HG03439 (cell line): ENCODE measurements at regions not wholly inside any gene's neighbourhood (a gene's known extent, or its start where the extent isn't known, plus 50 kb on each side); places are given as distances from the start of the nearest gene placed in this dataset.

Experiments used
- ATAC-seq: cut with Tn5 transposase; IDR thresholded peaks from one replicate; pipeline ENCODE4 v1.9.1; 2021; ENCODE audit warnings: mild to moderate bottlenecking, moderate library complexity; ENCODE audit not compliant: unreplicated experiment

DNA sequence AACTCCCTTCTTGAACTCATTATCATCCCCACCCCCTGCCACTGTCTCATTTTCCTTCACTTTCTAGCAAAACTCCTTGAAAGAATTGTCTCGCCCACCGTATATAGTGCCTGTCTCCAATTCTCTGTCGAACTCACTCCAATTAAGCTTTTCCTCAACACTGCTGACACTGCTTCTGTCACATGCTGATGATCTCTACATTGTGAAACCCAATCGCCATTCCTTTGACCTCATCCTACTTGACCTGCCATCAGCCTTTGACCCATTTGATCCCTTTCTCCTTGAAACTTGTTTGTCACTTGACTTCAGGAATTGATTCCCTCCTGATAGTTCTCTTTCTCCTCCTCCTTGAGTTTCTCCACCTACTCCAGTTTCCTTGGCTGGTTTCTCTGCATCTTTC, 54.8 kb downstream of the CCDC71L start:
- no peak for ATAC-seq

DNA sequence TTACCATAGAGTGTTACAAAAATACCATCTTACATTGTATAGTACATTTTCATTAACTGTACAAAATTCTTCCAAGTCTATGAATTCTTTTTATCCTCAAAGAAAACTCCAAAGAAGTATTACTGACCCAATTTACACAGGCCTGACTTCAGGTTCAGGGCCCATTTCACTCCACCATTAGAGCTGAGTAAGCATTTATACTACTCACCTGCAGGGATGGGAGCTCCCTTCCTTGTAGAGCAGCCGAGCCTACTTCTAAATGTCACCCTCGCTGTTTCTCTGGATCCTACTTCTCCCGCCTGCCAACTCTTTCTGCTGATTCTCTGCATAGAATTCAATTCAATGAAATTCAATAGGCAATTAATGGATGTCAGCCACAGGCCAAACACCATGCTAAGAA, 56.0 kb downstream of the CCDC71L start:
- no peak for ATAC-seq

DNA sequence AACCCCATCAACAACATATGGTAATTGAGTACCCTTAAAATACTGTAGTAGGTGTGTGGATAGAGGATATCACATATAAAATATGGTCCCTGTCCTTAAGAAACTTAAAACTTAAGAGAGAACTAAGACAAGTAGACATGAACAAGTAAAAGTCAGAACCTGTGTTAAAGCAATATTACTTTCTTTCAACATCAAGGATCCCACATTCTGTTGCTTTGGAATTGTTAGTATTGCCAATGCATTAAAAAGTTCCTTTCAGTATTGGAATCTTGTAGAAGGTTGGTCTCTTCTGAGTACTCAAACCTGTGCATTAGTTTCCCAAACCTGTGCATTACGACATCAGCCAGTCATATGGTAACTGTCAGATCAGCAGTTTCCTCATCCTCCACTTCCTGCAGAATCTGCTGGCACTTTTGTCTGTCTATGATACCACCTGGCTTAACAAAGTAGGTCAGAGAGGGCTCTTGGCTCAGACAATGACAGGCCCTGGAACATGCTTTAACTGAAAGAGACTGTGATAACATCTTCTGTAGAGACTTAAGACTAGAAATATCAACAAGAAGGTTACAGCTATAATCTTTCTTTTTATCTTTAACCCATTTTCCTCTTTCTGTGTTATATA, 56.5 kb downstream of the CCDC71L start:
- no peak for ATAC-seq

DNA sequence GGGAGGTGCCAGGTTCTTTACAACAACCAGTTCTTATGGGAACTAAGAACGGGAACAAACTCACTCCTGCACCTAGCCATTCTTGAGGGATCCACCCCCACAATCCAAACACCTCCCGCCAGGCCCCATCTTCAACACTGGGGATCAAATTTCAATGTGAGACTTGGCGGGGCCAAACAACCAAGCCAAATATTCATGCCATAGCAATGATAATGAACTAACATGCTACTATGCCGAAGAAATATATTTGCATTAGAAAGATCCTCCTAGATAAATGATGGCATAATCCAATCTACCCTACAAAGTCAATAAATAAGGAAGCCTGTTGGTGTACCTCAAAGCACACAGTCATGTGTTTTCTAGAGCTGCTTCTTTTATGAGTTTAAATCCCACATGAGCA, 57.6 kb downstream of the CCDC71L start:
- no peak for ATAC-seq

DNA sequence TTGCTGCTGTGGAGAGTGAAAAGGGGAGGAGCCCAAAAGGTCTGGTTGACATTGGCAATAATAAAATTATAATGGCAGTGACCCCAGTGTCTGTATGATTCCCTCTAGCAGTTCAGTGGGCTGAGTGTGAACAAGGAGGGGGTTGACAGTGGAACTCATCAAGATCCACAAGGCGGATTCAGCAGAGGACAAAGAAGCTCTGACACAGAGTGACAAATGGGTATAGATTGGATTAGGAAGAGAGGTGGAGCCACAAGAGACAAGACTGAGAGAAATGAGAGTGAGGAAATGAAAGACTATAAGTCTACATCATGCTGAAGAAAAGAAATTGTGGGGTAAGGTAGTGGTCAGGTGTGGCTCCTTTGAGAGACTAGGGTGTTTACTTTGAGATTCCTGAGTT, 58.9 kb downstream of the CCDC71L start:
- ATAC-seq = no peak

DNA sequence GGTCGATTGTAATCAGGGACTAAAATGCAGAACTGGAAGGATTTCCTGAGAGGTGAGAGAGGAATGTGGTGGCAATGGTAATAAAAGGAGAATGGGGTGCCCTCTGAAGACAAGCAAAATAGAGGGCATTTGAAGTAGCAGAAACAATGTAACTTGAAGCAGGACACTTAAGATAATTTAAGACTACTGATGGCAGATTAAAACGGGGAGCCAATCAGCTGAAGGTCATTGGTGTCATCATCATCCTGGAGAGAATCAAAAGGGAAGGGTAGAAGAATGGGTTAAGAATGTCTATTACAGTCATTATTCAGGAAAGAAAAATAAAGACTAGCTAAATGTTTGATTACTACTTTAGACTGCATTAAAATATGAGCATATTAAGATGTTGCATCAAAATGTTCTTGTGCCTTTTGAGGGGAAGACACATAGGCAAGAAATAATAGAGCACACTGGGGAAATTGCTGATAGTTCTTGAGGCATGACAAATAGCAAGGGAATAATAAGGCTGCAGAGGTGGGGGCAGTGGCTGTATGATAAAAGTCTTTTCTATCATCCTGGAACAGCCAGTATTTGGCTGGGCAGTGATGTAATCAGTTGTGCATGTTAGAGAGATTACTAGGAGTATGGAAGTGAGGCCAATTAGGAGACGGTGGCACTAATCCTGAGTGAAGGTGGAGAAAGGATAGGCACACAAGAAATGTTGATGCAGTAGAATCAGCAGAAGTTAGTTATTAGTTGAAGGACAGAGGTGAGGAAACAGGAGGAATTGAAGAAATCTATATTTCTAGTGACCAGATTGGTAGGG, 60.2 kb downstream of the CCDC71L start:
- no peak for ATAC-seq

DNA sequence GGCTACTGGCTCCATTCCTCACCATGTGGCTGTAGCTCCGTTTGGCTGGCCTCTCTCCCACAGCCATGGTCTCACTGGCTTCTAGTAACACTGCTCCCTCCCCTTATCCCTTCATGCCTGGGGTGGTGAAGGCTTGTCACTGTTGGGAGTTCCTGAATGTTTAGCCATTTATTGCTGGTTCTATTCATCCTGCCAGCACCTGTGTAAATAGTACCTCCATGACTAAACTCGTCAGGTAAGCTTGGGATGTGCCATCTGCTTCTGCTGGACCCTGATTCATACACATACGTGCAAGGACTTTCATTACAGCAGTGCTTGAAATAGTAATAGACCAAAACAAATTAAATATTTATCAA, 61.6 kb downstream of the CCDC71L start:
- no peak for ATAC-seq

DNA sequence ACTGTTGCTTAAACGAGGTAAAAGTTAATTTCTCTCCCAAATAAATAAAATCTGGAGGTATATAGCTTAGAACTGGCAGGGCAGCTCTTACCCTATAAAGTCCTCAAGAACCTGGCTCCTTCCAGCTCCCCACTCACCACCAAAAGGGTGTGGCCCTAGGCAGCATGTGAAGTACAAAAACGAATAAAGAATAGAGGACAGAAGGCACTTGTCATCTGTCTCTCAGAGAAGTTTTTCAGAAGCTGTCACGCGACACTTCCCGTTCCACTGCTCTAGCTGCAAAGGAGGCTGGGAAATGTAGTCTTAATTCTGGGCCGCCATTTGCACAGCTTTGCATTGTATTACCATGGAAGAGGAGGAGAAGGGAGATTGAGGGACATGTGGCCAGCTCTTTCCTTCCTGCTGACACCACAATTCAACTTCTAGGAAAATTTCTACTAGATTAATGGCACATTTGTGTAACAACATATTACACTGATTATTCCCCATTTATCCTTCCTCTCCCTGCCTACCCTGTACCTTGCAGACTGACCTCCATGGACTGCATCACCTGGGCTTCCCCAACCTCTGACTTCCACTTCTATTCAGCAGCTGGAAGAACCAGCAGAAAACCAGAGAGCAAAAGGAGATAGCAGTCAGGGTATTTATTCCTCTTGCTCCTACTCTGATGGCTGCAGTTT, 62.2 kb downstream of the CCDC71L start:
- ATAC-seq = peak; percentile 99

DNA sequence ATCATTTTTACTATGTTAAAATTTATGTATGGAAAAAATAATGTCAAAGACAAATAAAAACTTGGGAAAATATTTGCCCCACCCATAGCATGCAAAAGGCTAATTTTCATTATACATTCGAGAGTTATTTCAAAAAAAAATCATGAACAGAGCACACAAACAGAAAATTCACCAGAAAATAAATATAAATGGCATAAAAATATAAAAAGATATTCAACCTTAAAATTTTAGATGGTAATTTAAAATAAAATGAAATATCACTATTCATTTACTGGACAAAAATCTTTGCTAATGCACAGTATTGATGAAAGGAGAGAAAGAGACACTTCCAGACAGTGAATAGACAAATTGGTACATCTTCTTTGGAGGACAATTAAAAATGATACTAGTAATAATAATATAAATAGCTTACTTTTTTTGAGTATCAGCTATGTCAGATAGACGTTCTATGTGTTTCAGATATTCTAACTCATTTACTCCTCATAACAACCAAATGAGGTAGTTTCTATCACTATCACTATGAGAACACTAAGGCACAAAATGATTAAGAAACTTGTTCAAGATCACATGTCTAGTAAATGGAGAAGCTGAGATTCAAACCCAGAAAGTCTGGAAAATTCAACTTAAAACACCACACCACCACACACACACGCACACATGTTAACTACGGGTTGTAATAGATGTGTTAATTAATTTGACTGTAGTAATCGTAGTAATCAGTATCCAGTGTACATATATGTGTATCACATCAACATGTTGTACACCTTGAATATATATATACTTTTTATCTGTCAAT, 63.0 kb downstream of the CCDC71L start:
- ATAC-seq = no peak

DNA sequence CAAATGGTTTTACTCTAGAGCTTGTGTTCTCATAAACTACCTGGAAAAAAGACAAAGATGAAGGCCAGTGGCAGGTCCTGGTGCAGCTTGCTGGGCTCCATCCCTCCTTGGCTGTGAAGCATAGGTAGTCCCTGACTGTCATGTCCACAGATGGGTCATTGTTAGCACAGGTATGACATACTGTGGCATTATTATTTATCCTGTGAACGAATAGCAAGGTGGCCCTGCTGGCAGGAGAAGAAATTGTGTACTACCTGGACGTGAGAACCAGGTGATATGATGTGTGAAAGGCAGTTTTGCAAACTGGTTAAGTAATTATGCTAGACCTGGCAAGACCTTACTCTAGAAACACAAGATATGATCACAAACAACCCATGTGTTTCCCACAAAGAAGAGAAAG, 63.9 kb downstream of the CCDC71L start:
- no peak for ATAC-seq

DNA sequence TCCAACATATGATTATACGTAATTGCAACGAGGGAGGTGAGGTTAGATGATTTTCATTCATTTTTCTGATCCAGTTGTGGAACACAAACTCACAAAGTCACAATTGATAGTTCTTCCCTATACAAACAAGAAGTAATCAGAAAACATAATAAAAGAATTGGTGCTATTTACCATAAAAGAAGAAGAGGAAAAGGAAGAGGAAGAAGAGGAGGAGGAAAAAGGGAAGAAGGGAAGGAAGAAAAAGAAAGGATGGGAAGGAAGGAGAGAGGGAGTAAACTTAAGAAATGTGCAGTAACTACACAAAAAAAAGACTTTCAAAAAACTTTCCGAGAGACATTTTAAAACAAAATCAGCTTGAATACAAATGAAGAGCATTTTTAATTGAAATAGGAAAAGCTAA, 65.0 kb downstream of the CCDC71L start:
- no peak for ATAC-seq

DNA sequence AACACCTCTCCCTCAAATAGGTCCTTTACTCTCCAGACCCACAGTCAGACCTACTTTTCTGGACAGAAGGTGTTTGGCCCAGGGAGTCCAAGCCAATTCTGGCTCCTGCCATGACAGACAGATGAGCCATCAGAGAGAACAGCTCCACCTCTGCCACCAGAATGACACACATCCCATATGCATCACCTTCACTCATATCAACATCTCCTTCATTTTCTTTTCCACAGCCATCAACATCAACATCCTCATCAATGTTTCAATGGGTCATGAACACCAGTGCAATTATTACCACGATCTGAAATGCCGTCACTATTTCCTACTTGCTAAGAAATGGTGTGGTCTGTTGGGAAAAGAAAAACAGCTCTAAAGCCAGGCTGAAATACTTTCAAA, 67.9 kb downstream of the CCDC71L start:
- no peak for ATAC-seq

DNA sequence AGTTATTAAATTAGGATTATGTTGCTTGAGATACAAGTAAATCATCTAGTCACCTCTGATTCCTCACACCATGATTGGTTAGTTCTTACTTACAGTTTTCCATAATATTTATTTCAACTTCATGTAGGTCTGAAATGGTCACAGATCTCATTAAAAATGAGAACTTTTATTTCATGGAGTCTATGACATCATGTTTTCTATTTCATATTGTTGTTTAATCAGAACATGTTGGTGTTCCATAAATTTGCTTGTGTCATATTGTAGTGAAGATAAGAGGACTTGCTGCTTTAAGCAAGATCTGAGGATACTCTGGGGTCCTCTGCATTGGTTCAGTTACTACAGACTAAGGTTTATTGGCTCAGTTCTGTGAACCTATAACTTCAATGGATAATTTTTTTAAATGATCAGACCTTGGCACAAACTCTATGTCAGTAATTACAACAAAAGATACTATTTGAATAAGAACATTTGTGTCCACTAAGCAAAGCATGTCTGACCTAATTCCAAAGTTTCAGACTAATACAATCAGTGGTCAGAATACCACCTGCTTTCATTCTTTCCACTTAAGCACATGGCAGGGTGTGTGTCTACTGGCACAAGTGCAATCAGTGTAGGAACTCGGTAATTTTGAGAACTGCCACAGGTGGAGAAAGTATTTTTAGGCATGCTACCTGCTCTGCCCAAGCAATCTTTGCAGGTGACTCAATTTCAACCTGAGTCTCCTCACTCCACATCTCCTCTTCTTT, 68.5 kb downstream of the CCDC71L start:
- no peak for ATAC-seq

DNA sequence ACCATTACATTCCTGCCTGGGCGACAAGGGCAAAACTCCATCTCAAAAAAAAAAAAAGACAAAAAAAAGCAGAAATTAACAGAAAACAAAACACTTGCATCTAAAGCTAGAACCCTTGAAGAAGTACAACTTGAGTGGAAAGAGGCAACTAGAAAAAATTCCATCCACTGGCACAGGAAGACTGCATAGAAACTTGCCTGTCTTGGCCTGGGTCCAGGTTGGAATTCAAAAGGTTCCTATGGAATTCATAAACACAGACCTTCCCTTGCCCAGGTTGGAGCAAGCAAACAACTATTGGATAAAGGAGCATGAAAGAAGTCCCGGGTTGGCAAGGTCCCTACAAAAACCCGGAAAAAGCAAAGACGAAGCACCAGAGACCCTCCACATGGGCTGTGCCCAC, 69.8 kb downstream of the CCDC71L start:
- no peak for ATAC-seq

DNA sequence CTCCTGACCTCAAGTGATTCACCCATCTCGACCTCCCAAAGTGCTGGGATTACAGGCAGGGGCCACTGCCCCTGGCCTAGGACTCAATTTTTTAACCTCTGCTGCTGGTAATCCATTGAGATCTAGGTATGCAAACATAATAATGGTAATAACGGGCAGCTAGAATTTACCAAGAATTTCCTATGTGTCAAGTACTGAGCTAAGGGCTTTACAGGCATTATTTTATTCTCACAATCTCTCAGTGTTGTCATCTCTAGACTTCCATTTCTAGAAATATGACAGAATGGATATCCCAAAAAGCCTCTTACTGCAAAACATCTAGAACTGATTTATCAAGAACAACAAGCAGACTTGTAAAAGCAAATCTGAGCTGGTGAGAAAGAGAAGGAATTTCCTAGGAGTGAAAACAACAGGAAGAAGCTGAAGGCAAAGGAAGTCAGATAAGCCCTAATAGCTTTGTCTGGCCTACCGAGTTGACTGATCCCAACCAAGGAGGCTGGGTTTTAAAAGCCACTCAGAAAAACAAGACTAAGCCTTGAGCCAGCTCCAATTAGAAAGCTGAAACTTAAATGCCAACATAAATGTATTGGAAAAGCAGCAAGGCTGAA, 70.6 kb downstream of the CCDC71L start:
- ATAC-seq = no peak

DNA sequence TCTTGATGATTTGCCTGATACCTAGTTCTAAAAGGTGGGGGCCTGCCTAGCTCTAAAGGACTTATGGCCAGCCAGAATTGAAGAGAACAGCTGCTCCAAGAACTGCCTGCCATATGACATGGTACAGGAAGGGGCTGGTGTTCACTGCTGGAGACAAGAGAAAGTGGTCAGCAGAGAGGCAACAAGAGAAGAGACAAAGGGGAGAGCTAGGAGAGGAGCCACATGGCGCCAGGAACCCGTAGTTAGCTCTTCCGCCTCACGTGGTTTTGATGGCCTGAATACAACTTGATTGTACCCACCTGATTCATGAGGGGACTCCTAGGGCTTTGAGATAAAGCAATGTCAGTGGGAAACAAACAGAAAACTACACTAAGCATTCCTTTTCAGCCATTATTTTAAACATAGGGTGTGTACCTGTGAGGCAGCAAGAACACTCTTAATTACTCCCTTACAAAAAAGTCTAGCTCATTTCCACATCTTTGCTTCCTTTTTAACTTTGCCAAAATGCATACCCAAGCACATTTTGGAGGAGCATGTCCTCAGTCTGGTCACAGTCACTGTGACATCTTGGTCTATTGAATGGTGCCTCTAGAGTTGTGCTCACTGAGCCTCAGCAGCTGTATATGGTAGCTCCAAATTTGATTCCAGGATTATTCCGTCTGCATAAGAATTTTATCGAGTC, 71.6 kb downstream of the CCDC71L start:
- no peak for ATAC-seq

DNA sequence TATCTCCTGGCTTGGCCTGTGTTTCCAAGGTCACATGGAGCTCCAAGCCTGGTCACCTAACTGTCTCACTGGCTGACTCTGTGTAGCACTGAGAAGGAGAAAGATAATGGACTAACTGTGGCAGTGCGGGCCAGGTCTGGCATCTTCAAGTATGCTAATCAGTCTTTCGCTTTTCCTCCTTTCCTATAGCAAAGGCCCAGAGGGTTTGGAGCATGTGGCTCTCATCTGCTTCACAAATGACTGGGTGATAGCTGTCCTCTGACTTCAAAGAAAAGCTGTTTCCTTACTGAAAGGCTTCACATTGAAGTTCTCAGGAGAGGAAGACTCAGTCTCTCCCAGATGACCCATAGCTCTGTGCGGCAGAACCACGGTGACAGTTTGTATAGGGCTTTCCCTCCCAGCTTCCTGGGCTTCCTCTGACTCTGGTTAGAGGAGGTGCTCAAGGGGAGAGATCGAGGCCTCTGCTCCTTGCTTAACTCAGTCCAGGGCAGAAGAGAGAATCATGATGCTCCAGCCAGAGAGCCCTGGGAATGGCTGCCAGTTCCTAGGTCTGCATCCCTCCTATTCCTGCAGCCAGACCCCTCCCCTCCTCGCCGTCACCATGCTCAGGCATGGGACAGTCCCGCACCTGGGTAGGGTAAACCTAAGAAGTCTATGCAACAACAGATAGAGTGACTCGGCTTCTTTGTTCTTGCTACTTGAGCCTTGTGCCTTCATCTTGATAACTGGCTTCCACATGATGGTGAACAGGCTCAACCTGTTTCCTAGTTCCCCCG, 72.3 kb downstream of the CCDC71L start:
- no peak for ATAC-seq

DNA sequence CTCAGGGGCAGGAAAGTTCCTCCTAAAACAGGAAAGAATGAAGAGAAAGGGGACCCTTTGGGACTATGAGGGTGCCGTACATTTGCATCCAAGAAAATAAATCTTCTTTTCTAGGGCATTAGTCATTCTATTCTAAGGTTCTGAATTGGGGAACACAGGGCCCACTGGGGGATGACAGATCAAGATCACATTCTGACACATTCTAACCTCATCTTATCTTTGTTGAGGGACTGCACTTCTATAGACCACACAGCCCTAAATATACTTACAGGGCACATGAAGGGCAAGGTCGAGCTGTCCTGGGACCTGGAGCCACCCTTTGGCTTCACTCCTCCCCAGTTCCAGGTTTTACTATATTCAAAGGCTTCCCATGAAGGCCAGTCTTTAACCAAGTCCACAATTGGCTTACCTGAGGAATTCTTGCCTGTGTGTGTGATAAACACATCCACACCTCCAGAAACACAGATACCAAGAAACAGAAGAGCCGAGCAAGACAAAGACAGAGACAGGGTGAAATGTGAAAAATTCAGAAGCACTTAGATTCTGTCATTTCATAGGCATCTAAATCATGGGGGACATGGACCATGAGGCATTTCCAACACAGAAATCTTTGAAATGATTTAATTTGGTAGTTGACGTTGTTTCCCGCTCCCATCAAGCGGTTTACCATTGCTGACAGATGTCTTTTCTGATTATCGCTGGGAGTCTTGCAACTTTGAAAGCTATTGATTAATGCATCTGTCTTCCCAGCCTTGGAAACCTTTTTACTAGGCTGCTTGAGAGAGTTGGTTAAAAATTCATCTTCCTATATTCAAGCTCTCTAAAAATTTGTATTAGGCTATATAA, 75.8 kb downstream of the CCDC71L start:
- ATAC-seq = no peak
